AG09319 (cell line): ENCODE measurements at regions not wholly inside any gene's neighbourhood (a gene's known extent, or its start where the extent isn't known, plus 50 kb on each side); places are given as distances from the start of the nearest gene placed in this dataset.

Experiments used
- DNase-seq: peaks from one replicate; pipeline ENCODE4 v3.0.0-alpha.2; 2010; ENCODE audit warnings: low read depth; ENCODE audit errors: extremely low read depth
- CTCF ChIP-seq: IDR thresholded peaks from 2 replicates; pipeline ENCODE4 v1.5.1; 2011; ENCODE audit warnings: low read depth, mild to moderate bottlenecking, inconsistent platforms, low read length, moderate library complexity

DNA sequence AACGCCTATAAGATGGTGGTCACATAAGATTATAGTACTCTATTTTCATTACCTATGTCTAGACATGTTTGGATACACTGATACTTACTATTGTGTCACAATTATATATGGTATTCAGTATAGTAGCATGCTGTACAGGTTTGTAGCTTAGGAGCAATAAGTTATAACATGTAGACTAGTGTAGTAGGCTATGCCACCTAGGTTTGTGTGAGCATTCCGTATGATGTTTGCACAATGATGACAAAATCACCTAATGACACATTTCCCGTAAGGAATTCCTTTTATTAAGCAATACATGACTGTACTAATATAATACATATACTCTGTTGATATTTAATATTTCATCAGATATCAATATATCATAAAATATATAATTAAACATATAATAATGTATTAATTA lies 540.7 kb downstream of the BMP2 start:
- DNase-seq: no peak
- TF ChIP-seq CTCF: no peak

DNA sequence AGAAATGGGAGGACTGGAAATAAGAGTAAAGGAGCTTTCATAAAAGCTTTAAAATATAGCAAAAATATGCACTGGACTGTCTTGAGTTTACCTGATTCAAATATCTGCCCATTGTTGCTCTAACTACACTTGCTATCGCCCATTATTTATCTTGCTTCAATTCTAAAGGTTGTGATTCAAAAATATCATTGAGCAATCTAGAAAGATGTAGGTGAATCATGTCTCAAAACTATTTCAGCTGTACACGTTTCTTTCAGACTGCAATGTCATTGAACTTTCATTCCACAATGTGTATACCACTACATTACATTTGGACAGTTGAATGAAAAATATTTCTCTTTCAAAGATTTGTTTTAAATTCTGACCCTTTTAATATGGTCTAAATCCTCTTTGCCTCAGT lies 545.6 kb downstream of the BMP2 start:
- no peak for DNase-seq
- TF ChIP-seq CTCF: no peak

DNA sequence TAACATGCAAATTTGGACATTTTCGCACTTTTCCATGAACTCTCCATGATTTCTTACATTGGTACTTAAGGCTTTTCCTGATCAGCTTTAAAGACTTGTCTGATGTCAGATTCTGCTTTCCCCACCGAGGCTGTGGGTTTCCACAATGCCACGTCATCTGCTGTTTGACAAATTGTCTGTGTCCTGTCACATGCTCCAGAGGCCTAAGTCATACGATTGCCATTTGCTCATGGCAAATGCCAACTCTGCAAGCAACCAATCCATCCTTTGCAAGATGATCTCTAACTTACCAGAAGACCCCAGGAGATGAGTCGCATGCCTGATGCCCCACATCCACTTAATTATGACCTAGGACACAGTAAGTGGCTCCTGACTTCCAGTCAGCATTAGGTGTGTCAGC lies 556.5 kb downstream of the BMP2 start:
- TF ChIP-seq CTCF: no peak
- DNase-seq: no peak

- DNase-seq: no peak
- no peak for TF ChIP-seq CTCF
Measured at GRCh38 chr20:7327810-7328209, 560.3 kb downstream of the BMP2 start.

- DNase-seq: no peak
- no peak for TF ChIP-seq CTCF
Measured at GRCh38 chr20:7330850-7331249, 563.4 kb downstream of the BMP2 start.

DNA sequence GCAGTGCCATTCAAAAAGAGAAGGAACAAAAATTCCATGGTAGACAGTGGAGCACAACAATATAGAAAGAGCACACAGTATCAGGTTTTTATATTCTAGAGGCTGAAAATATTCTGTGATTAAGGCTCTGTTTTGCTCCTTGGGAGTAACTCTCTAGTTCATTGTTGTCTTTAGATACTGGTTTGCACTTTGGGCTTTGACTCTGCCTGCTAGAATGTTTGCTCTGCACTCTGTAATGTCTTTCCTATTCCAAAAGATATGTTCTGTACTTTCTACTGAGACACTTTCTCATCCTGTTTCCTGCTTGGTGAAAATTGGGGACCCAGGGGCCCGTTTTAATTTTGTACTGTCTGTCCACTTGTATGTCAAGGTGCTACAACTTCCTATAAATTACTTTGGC lies 564.7 kb downstream of the BMP2 start:
- TF ChIP-seq CTCF: no peak
- no peak for DNase-seq

DNA sequence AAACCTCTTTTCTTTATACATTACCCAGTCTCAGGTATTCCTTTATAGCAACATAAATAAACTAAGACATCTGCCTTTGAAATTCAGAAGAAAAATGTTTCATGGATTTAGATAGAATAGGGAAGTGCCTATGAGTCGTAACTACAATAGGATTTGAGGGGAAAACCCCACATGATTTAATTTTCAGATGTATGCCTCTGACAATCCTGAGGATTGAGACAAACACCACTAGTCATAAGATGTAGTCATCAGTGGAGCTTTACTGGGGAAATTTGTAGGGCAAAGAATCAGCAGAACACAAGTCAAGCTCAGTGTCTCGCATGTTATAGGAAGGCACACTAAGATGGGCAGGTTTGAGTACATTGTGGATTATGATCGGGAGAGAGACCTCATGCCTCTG lies 566.4 kb downstream of the BMP2 start:
- no peak for TF ChIP-seq CTCF
- no peak for DNase-seq
